ENCODE measurements at regions not wholly inside any gene's neighbourhood (a gene's known extent, or its start where the extent isn't known, plus 50 kb on each side); places are given as distances from the start of the nearest gene placed in this dataset.
"Not testable (repeated sequence)": the region's sequence is repeated elsewhere in the genome, so short reads cannot be mapped to it uniquely, and the experiment has no call there.

DNA sequence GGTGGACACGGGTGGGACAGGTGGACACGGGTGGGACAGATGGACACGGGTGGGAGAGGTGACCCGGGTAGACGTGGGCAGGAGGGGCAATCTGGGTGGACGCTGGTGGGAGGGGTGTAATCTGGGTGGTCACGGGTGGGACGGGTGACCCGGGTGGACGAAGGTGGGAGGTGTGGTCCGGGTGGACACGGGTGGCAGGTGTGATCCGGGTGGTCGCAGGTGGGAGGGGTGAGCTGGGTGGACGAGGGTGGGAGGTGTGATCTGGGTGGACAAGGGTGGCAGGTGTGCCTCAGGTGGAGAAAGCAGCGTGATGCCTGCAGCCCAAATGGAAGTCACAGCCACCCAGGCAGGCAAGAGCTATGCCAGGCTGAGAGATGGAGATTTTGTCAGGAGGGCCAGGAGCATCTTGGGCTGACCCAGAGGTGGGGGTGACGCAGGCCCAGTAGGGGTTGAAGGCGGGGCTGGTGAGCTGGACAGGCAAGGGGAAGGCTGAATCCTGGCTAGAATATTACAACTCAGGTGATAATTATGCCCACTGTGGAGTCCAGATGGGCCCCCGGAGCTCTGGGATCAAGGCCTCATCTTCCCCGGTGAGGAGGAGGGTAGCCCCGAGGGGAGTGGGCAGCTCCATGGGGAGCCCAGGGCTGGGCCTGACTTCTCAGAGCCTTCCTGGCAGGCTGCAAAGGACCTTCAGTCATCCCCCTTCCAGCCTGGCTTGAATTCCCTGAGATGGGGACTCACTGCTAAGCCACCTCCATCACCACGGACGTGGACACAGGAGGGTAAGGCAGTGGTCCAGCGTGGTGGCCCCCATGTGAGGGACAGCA, 100.0 kb downstream of the ADRA2C start:
- no peak for DNase-seq (ENCODE audit: extremely low read depth in 1 of 2, low read depth in 1 of 2)

DNA sequence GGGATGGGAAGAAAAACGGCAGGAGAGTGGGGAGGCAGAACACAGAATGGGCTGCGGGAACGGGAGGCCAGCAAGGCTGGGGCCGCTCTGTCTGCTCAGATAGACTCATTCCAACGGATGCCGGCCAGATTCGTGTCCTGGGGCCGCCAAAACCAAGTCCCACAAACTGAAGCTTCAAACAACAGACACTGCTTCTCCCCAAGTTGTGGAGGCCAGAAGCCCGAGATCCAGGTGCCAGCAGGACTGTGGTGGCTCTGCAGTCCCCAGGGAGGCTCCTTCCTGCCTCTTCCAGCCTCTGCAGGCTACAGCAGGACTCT, 100.6 kb downstream of the ADRA2C start:
- no peak for DNase-seq (ENCODE audit: extremely low read depth in 1 of 2, low read depth in 1 of 2)

DNA sequence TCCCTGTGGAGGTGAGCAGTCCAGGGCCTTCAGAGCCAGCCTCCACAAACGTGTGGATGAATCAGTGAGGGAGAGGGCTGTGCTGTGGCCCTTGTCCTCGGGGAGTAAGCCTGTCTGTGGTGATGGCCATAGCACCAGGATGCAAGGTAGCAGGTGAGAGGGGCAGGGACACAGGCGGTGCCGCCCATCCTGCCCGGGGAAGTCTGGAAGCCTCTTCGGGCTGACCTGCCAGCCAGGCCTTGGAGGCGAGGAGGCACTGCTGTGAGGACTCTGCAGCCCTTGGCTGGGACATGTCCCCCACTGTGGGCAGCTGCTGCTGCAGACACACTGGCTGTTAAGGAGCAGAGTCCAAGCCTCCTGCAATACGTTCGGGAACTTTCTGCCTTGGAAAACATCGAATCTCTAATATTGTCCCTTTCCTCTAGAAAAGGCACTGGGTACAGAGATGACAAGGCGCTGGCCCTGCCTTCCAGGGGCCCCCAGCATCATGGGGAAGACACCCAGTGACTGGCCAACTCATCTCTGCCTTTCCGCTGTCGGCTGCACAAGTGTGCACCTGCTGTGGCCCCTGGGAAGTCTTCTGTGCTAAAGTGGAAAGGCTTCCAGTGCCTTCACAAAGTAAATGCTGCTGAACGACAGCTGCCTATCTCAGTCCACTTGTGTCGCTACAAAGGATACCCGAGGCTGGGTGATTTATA, 101.4 kb downstream of the ADRA2C start:
- DNase-seq (ENCODE audit: extremely low read depth in 1 of 2, low read depth in 1 of 2) = no peak

DNA sequence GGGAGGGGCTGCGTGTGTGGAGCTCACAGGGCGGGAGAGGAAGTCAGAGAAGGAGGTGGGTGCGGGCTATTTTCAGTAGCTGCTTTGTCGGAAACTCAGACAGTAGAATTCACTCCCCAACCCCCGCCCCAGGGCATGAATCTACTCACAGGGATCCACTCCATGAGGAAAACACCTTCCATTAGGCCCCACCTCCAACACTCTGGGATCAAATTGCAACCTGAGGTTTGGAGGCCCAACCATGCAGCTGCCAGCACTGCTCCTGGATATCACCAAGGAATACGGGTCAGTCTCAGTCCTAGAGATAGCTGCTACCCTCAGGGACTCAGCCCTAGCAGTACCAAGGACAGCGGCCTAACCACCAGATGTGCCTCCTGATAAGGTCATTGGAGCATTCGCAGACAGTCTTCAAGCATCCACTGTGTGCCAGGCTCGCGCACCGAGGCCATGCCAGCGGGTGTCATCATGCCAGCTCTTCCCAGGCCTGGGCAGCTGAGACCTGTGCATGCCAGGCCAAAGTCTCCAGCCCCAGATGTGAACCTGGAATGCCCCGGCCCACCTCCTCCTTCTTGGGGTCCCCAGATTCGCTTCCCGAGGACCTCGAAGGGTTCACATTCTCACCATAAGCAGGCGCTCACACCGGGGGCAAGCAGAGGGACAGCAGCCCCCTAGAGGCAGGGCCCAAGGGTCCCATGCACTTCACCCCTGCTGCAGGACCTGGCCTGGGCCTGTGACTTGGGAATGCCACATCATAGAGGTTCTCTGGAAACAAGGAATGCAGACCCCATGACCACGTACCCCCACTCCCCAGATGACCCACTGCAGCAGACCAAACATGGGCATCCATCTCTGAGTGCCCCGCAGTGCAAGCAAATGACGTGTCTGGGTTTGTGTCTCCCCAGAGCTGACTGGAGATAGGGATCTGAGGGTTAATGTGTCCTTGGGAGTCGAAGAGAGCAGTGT, 102.3 kb downstream of the ADRA2C start:
- DNase-seq (ENCODE audit: extremely low read depth in 1 of 2, low read depth in 1 of 2) = no peak

DNA sequence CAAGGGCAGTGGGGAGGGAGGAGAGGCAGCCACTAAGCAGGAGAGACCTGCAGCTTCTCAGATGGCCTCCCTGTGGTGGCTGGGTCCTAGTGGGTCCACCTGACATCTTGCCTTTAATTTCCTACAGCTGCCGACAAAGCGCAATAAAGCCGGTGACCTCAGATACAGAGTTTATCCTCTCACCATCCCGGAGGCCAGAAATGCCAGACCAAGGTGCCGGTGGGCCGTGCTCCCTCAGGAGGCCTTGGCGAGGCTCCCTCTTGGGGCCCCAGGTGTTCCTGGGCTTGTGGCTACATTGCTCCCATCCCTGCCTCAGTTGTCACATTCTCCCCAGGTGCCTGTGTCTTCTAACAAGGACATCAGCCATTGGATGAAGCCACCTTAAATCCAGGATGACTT, 103.0 kb downstream of the ADRA2C start:
- DNase-seq (ENCODE audit: extremely low read depth in 1 of 2, low read depth in 1 of 2) = no peak

DNA sequence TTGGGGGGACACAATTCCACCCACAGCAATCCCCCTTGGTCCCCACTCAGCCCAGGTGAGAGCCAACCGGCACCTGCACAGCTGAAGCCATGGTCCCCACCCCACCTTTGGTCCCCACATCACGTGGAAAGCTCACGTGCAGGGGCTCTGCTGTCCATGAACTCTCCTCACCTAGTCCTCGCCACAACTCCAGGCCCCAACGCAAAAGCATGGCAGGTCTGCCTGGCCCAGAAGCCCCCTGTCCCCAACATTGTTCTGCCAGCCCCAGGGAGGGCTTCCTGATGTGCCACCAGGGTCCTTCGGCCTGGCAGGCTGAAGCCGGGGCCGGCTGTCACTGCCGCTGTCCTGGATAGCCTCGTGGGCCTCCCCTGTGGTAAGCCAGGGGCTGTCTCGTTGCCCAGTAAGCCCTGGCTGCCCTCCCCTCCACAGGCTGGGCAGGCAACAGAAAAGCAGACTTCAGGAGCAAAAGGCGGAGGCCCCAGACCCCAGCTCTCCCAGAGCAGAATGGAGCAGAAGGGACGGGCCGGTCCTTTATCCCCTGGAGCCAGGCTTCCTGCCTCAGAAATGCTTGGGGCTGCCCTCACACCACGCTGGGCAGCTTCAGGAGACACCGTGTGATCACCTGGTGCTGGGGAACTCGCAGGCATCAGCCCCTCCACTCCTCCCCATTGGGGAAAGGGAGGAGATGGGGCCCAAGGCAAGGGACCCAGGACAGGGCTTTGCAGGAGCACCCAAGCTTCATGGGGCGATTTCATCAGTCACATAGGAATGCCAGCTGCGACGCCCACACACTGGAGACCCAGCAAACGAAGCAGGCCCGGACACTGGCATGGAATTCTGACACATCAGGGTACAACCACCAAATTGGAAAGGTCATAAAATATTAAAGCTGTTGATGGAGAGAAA, 103.7 kb downstream of the ADRA2C start:
- DNase-seq (ENCODE audit: extremely low read depth in 1 of 2, low read depth in 1 of 2) = no peak

DNA sequence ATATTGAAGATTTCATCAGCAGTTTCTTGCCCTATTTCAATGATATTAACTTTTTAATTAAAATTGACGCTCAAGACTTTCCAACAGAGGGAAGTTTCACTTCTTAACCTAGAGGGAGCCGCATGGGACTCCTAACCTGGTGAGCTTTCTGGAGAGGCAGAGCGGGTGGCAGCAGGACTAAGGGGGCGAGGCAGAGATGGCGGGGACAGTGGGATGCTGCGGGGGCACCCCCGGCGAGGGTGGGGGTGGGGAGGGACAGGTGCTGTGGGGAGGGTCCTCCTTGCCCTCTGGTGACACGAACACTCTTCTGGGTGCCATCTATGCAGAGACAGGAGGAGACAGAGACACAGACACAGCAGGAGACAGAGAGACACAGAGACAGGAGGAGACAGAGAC, 104.4 kb downstream of the ADRA2C start:
- DNase-seq (ENCODE audit: extremely low read depth in 1 of 2, low read depth in 1 of 2) = no peak

DNA sequence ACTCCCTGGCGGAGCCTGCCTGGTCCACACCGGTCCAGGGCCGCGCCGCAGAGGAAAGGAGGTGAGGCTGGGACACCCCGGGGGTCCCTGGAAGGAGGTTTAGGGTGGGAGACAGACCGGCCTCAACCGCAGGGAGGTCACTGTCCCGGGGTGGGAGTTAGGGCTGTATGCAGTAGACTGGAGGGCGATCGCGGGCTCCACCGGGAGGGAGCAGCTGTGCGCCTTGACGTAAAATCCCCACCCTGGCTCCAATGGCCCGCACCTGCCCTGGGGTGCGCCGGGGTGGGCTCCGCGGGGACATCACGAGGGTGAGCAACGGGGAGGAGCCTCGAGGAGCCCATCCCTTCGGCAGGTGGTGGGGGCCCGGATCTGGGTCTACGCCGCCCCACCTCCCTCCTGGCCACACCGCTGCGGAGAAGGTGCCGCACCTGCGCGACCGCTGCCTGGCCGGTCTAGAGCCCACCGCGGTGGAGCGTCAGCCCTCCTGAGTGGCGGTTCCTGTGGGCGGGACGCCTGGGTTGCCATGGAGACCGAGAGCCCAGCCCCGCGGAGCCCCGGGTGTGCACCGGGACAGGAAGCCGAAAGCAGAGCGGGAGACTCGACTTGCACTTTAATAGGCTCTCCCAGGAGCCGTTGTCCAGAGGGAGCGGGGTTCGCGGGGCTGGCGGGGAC, 105.1 kb downstream of the ADRA2C start:
- DNase-seq (ENCODE audit: extremely low read depth in 1 of 2, low read depth in 1 of 2) = no peak

DNA sequence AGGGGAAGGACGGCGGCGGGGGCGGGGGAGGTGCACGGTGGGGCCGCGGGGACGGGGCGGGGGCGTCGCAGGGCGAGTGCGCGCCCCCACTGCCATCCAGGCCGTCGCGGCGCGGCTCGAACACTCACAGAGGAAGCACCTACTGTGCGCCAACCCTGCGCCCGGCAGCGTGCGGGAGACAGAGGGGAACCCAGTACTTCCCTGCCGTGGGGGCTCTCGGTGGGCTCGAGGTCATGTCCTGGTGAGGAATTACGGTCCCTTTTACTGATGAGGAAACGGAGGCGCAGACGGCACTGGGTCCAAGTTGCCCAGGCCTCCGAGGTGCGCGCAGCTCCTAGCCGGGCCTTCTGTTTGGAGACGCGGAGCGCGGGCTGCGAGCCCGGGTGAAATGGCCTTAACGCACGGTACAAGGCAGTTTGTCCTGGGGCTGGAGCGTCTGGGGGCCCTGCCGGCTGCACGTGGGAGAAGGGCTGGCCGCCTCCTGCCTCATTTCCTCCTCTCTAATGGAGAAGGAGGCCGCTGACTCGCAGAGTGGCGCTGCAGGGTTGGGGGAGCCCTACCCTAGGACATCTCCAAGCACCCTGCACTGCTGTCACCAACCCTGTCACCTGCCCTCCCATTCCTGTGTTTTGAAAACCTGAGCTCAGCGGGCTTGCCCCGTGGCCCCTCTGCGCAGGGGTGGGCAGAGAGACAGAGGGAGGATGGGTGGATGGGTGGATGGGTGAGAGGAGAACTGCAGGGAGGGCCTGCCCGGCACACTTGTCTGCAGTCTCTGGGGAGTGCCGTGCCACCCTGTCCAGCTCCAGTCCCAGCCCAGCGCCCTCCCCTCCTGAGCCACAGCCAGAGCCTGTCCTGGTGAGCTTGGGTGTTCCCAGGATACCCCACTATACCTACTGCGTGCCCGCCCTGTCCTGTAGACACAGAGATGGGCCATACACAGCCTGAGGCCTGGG, 106.0 kb downstream of the ADRA2C start:
- DNase-seq (ENCODE audit: extremely low read depth in 1 of 2, low read depth in 1 of 2) = no peak

DNA sequence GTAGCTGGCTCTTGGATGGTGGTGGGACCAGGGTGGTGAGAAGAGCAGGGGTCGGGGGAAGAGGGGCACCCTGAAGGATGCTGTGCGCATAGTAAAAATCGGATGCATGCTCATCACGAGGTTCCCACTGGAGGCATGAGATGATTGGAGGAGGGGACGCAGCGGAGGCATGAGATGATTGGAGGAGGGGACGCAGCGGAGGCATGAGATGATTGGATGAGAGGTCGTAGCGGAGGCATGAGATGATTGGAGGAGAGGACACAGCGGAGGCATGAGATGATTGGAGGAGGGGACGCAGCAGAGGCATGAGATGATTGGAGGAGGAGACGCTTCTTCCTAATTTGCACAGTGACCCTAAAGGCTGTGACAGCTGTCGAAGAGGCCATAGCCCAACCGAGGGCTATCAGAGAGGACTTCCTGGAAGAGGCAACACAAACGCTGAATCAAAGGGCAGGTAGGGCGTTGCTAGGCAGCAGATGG, 106.7 kb downstream of the ADRA2C start:
- no peak for DNase-seq (ENCODE audit: extremely low read depth in 1 of 2, low read depth in 1 of 2)

DNA sequence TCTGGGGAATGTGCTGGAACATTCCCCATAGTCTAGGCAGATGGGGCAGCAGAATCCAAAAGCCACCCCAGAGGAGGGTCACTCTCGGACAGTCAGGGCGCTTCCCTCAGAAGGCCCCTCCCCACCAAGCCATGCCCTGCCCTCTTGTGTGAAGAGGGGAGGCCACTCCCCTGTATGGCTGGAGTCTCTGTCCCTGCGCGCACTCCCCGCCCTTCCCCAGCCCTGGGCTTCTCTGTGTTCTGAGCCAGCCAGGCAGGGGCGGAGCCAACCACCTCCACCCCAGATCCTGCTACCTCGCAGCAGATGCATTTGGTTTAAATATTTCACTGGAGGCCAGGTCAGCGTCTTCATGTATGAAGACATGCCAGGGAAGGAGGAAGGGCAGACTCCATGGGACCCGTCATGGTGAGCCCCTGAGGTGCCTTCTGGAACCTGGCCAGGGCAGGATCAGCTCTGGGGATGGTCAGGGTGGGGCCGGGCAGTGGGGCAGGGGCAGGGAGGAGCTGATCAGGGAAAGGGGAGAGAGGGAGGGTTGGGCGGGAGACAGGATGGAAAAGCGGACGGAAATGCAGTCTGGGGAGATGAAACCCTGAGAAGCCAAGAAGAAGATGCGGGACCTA, 107.3 kb downstream of the ADRA2C start:
- DNase-seq (ENCODE audit: extremely low read depth in 1 of 2, low read depth in 1 of 2) = no peak

DNA sequence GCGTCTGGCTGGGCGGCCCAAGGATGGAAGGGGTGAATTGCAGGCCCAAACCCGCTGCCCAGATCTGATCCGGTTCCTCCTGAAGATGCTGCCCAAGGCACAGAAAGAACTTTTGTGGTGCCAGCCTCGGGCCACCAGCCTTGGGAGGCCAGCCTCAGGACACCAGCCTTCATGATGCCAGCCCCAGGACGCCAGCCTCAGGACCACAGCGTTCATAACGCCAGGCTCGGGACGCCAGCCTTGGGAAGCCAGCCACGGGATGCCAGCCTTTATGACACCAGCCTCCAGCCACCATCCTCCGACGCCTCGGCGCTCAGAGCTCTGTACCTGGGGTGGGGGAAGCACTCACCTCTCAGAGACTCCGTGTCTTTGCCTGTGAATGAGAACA, 107.8 kb downstream of the ADRA2C start:
- no peak for DNase-seq (ENCODE audit: extremely low read depth in 1 of 2, low read depth in 1 of 2)

DNA sequence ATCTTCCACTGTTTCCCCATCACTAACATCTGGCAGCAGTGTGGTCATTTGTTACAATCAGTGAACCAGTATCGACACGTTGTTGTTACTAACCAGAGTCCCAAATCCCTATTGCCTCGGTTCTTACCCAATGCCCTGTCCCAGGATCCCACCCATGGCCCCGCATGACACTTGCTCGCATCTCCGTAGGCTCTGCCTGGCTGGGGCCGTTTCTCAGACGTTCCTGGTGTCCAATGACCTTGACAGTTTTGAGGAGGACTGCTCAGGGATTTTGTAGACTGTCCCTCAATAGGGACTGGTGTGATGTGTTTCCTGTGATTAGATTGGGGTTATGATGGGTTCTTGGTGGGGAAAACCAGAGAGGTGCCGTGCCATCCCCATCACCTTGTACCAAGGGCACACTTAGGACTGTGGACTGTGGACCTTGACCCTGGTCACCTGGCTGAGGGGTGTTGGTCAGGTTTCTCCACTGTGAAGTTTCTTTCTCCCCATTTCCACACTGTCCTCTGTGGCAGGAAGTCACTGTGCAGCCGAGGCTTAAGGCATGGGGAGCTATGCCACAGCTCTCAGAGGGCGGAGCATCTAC, 108.4 kb downstream of the ADRA2C start:
- no peak for DNase-seq (ENCODE audit: extremely low read depth in 1 of 2, low read depth in 1 of 2)

DNA sequence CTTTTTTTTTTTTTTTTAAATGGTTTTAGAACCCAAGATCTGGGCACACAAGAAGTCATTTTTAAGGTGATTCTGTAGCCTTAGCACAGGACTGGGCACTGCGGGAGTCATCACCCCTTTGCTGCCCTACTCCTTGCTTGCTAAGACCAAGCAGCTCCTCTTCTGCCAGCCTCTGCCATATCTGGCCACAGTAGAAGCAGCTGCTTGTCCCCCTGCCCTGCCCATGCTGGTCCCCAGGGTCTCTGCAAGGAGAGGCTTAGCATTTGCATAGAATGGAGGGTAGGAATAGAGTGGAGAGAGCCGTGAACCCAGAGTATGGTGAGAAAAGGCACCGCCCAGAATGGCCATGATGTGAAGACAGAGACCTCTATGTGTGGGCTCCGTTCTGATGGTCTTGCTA, 109.3 kb downstream of the ADRA2C start:
- no peak for DNase-seq (ENCODE audit: extremely low read depth in 1 of 2, low read depth in 1 of 2)

DNA sequence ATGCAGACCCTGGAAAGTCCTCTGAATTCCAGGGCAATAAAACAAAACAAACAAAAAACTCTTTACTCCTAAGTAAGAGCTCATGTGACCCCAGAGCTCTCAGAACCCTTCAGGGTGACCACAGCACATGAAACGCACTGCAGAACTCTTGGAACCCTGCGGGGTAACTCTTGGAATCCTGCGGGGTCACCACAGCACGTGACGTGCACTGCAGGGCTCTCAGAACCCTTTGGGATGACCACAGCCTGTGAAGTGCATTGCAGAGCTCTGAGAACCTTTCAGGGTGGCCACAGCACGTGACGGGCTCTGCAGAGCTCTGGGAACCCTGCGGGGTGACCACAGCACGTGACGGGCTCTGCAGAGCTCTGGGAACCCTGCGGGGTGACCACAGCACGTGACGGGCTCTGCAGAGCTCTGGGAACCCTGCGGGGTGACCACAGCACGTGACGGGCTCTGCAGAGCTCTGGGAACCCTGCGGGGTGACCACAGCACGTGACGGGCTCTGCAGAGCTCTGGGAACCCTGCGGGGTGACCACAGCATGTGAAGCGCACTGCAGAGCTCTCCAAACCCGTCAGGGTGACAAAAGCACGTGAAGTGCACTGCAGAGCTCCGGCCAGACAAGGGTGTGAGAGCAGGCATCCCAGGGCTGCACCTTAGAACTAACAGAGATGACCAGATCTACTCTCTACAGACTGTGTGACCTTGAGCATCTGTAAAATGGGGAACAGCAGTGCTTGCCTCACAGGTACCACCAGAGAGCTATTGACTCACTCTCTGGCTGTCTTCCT, 110.1 kb downstream of the ADRA2C start:
- not testable (repeated sequence) for DNase-seq (ENCODE audit: extremely low read depth in 1 of 2, low read depth in 1 of 2)

DNA sequence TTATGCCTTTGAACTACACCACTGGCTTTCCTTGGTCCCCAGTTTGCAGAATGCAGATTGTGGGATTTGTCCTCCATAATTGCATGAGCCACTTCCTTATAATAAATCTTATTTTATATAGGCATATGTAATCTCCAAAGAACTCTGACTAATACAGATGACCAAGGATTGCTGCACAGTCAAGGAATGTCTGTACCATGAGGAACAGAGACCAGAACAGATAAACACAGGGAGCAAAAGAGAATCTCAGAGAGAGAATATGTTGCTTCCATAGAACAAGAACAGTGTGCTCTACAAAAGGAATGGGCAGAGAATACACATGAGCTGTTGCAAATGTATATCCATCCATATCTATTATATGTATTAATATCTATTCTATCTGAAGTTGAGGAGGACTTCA, 111.1 kb downstream of the ADRA2C start:
- DNase-seq (ENCODE audit: extremely low read depth in 1 of 2, low read depth in 1 of 2) = no peak

DNA sequence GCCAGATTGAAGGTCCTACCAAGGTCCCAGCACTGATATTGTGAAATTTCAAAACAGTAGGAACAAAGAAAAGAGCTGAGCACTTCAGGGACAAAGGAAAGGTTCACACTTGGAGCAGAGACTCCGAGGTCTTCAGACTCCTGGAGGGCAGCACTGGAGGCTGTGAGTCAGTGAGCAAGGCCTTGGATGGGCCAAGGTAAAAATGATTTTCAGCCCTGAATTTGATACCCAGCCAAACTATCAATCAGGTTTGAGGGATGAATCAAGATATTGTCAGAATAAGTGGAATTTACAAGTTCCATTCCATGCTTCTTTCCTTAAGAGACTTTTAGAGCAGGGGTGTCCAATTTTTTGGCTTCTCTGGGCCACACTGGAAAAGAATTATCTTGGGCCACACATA, 111.7 kb downstream of the ADRA2C start:
- no peak for DNase-seq (ENCODE audit: extremely low read depth in 1 of 2, low read depth in 1 of 2)
